ENCODE measurements at regions not wholly inside any gene's neighbourhood (a gene's known extent, or its start where the extent isn't known, plus 50 kb on each side); places are given as distances from the start of the nearest gene placed in this dataset.
"Not testable (repeated sequence)": the region's sequence is repeated elsewhere in the genome, so short reads cannot be mapped to it uniquely, and the experiment has no call there.

GRCh38 chr6:140174524-140174923, 800.1 kb upstream of the CITED2 start:
- no peak for DNase-seq (ENCODE audit: low read depth, low spot score)
- H3K9ac ChIP-seq (ENCODE audit: insufficient read length, low read depth) = no peak overlapping the region
- H3K4me1 ChIP-seq (ENCODE audit: insufficient read depth, insufficient read length) = no peaks in the 10 kb centered on the region
- TF ChIP-seq YY1 (IDR thresholded peaks at IDR 0.05; ENCODE audit: insufficient read depth, insufficient read length) (no peak), ZNF274 (IDR thresholded peaks at IDR 0.05; ENCODE audit: low read depth, low read length) (no peak), SUZ12 (IDR thresholded peaks at IDR 0.05; ENCODE audit: extremely low read depth, insufficient read depth, insufficient read length) (no peak)
- no peak overlapping the region for H3K4me3 ChIP-seq (ENCODE audit: insufficient read length, low read depth)
- H3K27me3 ChIP-seq (ENCODE audit: insufficient read depth, insufficient read length) = no peaks in the 10 kb centered on the region
- no peaks in the 10 kb centered on the region; the same call in 1 of the 2 replicates for H3K9me3 ChIP-seq (ENCODE audit: insufficient read depth, low read length)
- H3K36me3 ChIP-seq (ENCODE audit: insufficient read depth, insufficient read length, low read length) = no peaks in the 10 kb centered on the region

GRCh38 chr6:140168365-140168764, 793.9 kb upstream of the CITED2 start:
- Histone ChIP-seq H3K36me3 (ENCODE audit: insufficient read depth, insufficient read length, low read length) (no peaks in the 10 kb centered on the region), H3K9ac (ENCODE audit: insufficient read length, low read depth) (no peak overlapping the region)

GRCh38 chr6:140160909-140161308, 786.5 kb upstream of the CITED2 start:
- Histone ChIP-seq H3K27me3 (ENCODE audit: insufficient read depth, insufficient read length) (no peaks in the 10 kb centered on the region), H3K4me1 (ENCODE audit: insufficient read depth, insufficient read length) (no peaks in the 10 kb centered on the region), H3K9me3 (ENCODE audit: insufficient read depth, low read length) (no peaks in the 10 kb centered on the region), H3K9ac (ENCODE audit: insufficient read length, low read depth) (no peak overlapping the region), H3K4me3 (ENCODE audit: insufficient read length, low read depth) (no peak overlapping the region), H3K36me3 (ENCODE audit: insufficient read depth, insufficient read length, low read length) (no peaks in the 10 kb centered on the region)
- DNase-seq (ENCODE audit: low read depth, low spot score) = no peak
- TF ChIP-seq SUZ12 (IDR thresholded peaks at IDR 0.05; ENCODE audit: extremely low read depth, insufficient read depth, insufficient read length) (no peak), YY1 (IDR thresholded peaks at IDR 0.05; ENCODE audit: insufficient read depth, insufficient read length) (no peak), ZNF274 (IDR thresholded peaks at IDR 0.05; ENCODE audit: low read depth, low read length) (no peak)

More at GRCh38 chr6:140168365-140168764, 793.9 kb upstream of the CITED2 start:
- TF ChIP-seq ZNF274 (IDR thresholded peaks at IDR 0.05; ENCODE audit: low read depth, low read length) (no peak), SUZ12 (IDR thresholded peaks at IDR 0.05; ENCODE audit: extremely low read depth, insufficient read depth, insufficient read length) (no peak), YY1 (IDR thresholded peaks at IDR 0.05; ENCODE audit: insufficient read depth, insufficient read length) (no peak)
- DNase-seq (ENCODE audit: low read depth, low spot score) = no peak
- H3K4me1 ChIP-seq (ENCODE audit: insufficient read depth, insufficient read length) = no peaks in the 10 kb centered on the region
- H3K4me3 ChIP-seq (ENCODE audit: insufficient read length, low read depth) = no peak overlapping the region
- no peaks in the 10 kb centered on the region for H3K27me3 ChIP-seq (ENCODE audit: insufficient read depth, insufficient read length)
- no peaks in the 10 kb centered on the region; the same call in 1 of the 2 replicates for H3K9me3 ChIP-seq (ENCODE audit: insufficient read depth, low read length)

- Histone ChIP-seq H3K9me3 (ENCODE audit: insufficient read depth, low read length) (no peaks in the 10 kb centered on the region), H3K9ac (ENCODE audit: insufficient read length, low read depth) (no peak overlapping the region), H3K4me3 (ENCODE audit: insufficient read length, low read depth) (no peak overlapping the region), H3K36me3 (ENCODE audit: insufficient read depth, insufficient read length, low read length) (no peaks in the 10 kb centered on the region), H3K27me3 (ENCODE audit: insufficient read depth, insufficient read length) (no peaks in the 10 kb centered on the region), H3K4me1 (ENCODE audit: insufficient read depth, insufficient read length) (no peaks in the 10 kb centered on the region)
- DNase-seq (ENCODE audit: low read depth, low spot score) = no peak
- TF ChIP-seq ZNF274 (IDR thresholded peaks at IDR 0.05; ENCODE audit: low read depth, low read length) (no peak), YY1 (IDR thresholded peaks at IDR 0.05; ENCODE audit: insufficient read depth, insufficient read length) (no peak), SUZ12 (IDR thresholded peaks at IDR 0.05; ENCODE audit: extremely low read depth, insufficient read depth, insufficient read length) (no peak)
These were observed 786.0 kb upstream of the CITED2 start for GRCh38 chr6:140160494-140160893.

GRCh38 chr6:140156131-140156530, 781.7 kb upstream of the CITED2 start:
- no peaks in the 10 kb centered on the region for H3K9me3 ChIP-seq (ENCODE audit: insufficient read depth, low read length)
- H3K4me3 ChIP-seq (ENCODE audit: insufficient read length, low read depth) = no peak overlapping the region
- TF ChIP-seq ZNF274 (IDR thresholded peaks at IDR 0.05; ENCODE audit: low read depth, low read length) = no peak
- no peak for TF ChIP-seq SUZ12 (IDR thresholded peaks at IDR 0.05; ENCODE audit: extremely low read depth, insufficient read depth, insufficient read length)
- no peak for TF ChIP-seq YY1 (IDR thresholded peaks at IDR 0.05; ENCODE audit: insufficient read depth, insufficient read length)
- H3K27me3 ChIP-seq (ENCODE audit: insufficient read depth, insufficient read length) = no peaks in the 10 kb centered on the region
- no peaks in the 10 kb centered on the region for H3K4me1 ChIP-seq (ENCODE audit: insufficient read depth, insufficient read length)
- DNase-seq (ENCODE audit: low read depth, low spot score) = no peak
- no peaks in the 10 kb centered on the region for H3K36me3 ChIP-seq (ENCODE audit: insufficient read depth, insufficient read length, low read length)
- no peak overlapping the region for H3K9ac ChIP-seq (ENCODE audit: insufficient read length, low read depth)

- Histone ChIP-seq H3K9me3 (ENCODE audit: insufficient read depth, low read length) (no peaks in the 10 kb centered on the region), H3K4me3 (ENCODE audit: insufficient read length, low read depth) (no peak overlapping the region), H3K36me3 (ENCODE audit: insufficient read depth, insufficient read length, low read length) (no peaks in the 10 kb centered on the region), H3K27me3 (ENCODE audit: insufficient read depth, insufficient read length) (no peaks in the 10 kb centered on the region), H3K4me1 (ENCODE audit: insufficient read depth, insufficient read length) (no peaks in the 10 kb centered on the region), H3K9ac (ENCODE audit: insufficient read length, low read depth) (no peak overlapping the region)
- no peak for DNase-seq (ENCODE audit: low read depth, low spot score)
- no peak for TF ChIP-seq YY1 (IDR thresholded peaks at IDR 0.05; ENCODE audit: insufficient read depth, insufficient read length)
- no peak for TF ChIP-seq ZNF274 (IDR thresholded peaks at IDR 0.05; ENCODE audit: low read depth, low read length)
- TF ChIP-seq SUZ12 (IDR thresholded peaks at IDR 0.05; ENCODE audit: extremely low read depth, insufficient read depth, insufficient read length) = no peak
These were observed 781.1 kb upstream of the CITED2 start for GRCh38 chr6:140155451-140156126.

GRCh38 chr6:140153703-140154102, 779.3 kb upstream of the CITED2 start:
- Histone ChIP-seq H3K4me3 (ENCODE audit: insufficient read length, low read depth) (no peak overlapping the region), H3K9me3 (ENCODE audit: insufficient read depth, low read length) (no peaks in the 10 kb centered on the region), H3K36me3 (ENCODE audit: insufficient read depth, insufficient read length, low read length) (no peaks in the 10 kb centered on the region), H3K4me1 (ENCODE audit: insufficient read depth, insufficient read length) (no peaks in the 10 kb centered on the region), H3K27me3 (ENCODE audit: insufficient read depth, insufficient read length) (no peaks in the 10 kb centered on the region), H3K9ac (ENCODE audit: insufficient read length, low read depth) (no peak overlapping the region)
- TF ChIP-seq YY1 (IDR thresholded peaks at IDR 0.05; ENCODE audit: insufficient read depth, insufficient read length) (no peak), SUZ12 (IDR thresholded peaks at IDR 0.05; ENCODE audit: extremely low read depth, insufficient read depth, insufficient read length) (no peak)
- DNase-seq (ENCODE audit: low read depth, low spot score) = no peak

GRCh38 chr6:140147825-140148814, 773.7 kb upstream of the CITED2 start:
- H3K36me3 ChIP-seq (ENCODE audit: insufficient read depth, insufficient read length, low read length); H3K4me1 ChIP-seq (ENCODE audit: insufficient read depth, insufficient read length); H3K9ac ChIP-seq (ENCODE audit: insufficient read length, low read depth); H3K4me3 ChIP-seq (ENCODE audit: insufficient read length, low read depth); H3K9me3 ChIP-seq (ENCODE audit: insufficient read depth, low read length); DNase-seq (ENCODE audit: low read depth, low spot score); H3K27me3 ChIP-seq (ENCODE audit: insufficient read depth, insufficient read length): not testable (repeated sequence)
